ENCODE measurements at regions not wholly inside any gene's neighbourhood (a gene's known extent, or its start where the extent isn't known, plus 50 kb on each side); places are given as distances from the start of the nearest gene placed in this dataset.
"Not testable (repeated sequence)": the region's sequence is repeated elsewhere in the genome, so short reads cannot be mapped to it uniquely, and the experiment has no call there.

DNA sequence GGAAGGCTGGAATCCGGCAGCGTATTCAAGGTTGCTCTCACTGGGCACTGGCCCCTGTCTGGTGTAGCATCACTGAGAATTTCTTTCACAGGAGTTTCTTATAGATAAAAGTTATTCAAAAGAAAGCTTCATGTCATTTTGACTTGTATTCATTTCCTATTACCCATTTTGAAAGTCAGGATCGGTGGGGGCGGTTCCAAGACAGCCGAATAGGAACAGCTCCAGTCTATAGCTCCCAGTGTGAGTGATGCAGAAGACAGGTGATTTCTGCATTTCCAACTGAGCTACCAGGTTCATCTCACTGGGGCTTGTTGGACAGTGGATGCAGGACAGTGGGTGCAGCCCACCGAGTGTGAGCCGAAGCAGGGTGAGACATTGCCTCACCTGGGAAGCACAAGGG lies 51.5 kb upstream of the CDC42EP3 start:
- not testable (repeated sequence) for DNase-seq

DNA sequence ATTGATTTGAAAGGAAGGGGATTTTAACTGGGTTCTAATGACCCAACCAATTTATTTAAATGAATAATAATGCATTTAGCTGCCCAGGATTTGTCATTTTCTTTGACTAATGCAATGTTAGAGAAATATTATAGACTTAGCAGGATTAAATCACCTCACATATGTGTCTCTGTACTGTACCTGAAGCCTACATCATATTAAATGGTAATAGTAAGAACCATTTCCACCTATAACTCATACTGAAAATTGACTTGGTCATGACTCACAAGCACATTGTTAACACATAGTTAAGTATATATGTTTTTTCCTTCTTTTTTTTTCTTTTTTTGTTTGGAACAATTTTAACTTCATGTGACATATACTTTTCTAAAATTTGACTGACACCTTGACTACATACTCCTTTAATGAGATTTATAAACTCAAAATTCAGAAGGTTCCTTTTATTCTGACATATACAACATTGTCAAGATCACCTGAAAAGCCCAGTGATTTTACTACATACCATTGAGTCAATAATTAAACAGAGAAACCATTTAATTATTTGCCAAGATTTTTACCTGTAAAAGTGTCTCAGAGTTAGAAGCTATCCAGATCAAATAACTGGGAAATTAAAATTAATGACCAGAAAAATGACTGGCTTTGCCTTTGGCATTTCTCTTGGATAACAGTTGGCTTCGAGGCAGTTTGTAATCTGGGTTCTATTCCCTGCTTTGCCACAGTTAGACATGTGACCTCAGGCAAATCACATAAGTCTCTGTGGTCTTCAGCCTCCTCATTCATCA lies 58.8 kb upstream of the CDC42EP3 start:
- DNase-seq, result no peak

DNA sequence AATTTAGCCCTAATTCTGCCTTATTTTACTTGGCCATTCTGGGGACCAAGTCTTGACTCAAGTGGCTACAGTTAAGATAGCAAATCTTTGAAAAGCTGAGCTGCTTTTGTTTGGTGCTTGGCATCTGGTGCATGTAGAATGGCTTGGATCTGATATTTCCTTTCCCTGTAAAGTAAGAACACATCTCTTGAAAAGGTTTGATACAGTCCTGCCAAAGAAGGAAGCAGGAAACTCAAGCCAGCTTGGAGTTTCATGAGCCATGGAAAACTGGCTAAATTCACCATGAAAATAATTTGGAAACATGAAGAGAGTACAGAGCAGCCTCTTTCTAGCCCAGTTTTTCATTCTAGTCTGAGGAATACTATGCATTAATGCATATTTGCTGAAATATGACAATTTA lies 61.0 kb upstream of the CDC42EP3 start:
- not testable (repeated sequence) for DNase-seq

DNA sequence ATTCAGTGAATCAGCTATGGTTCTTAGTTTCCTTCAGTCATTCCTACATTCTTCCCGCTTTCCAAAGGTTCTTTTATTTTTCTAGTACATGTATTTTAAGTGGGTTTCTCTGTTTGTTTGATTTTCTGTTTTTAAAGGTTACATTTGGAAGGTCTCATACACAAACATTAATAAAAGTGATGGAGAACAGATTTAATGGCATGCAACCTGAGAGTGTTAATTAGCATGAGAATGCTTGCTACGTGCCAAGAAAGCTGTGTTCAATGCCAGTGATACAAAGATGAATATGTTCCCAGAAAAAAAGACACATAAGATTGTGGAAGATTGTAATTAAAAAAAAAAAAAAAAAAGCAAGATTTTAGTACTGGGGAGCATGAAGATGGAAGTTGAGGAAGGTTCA lies 61.8 kb upstream of the CDC42EP3 start:
- no peak for DNase-seq

DNA sequence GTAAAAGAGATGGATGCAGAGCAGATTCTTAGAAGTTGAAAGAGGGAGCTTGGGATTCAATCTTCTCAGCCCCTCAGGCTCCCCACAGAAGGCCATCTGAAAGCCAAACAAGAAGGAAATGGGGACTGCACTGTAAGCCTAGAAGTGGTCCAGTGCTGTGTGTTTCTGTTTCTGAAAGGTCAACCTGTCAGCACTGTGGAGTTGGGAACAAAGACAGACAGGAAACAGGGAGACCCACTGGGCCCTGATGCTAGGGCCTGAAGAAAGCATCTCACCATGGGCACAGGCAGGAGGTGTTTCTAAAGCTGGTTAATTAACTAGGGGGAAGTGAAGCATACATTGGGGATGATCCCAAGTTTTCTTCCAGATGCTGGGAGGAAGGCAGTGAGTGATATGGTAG lies 62.5 kb upstream of the CDC42EP3 start:
- DNase-seq, result not testable (repeated sequence)

DNA sequence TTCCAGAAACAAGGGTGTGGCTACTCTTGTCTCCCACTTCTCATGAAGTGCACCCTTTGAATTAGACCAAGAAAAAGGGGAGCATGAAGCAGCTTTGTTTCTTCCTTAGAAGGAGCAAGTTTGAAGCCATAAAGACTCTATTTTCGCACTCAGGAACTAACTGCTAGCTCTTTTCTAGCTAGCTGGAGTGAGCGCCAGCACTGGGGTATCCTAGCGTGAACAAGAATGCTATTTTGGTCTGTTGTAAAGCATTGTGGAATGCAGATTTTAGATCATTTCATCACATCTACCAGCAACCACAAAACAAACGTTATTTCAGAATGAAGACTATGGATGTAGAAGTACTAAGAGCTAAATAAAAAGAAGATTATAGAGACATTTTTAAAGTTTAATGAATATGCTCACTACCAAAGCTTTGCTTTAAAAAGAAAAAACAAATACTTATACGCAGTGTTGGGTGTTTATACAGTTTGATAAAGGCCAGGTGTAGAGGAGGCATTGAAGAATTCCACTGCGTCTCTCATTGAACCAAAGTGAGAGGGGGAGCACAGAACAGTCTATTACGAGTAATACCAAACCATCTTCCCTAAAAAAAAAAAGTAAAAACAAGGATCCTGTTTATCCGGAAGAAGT lies 63.6 kb upstream of the CDC42EP3 start:
- not testable (repeated sequence) for DNase-seq

DNA sequence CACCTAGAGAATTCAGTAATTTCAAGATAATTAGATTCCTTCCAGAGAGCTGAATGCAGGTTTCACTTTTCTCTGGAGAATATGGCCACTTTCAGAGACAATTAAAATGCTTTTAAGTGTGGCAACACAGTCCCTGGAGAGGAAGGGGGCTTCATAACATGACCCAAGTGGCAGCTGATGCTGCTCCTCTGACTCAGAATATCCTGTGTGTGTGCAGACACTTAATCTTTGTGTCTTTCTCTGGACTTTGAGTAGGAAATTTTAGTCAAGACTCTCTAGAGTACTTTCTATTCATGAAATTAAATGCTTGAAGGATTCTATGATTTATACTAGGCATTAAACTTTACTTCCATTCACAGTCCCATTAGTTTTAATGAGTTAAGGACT lies 64.1 kb upstream of the CDC42EP3 start:
- not testable (repeated sequence) for DNase-seq

DNA sequence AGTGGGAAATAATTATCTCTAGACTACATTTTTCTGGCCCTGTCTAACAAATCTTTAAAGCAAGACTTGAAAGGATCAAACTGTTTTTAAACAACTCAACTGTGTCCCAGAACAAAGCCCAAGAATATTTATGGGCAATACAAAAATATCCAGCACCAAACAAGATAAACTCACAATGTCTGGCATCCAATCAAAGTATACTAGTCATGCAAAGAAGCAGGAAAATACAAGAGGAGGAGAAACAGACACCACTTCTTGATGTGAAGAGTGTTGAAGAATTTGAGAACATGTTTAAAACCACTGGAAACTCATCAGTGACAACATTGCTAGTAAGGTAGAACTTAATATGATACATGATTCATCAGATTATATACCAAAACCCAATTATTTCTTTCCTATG lies 66.1 kb upstream of the CDC42EP3 start:
- DNase-seq, result no peak

DNA sequence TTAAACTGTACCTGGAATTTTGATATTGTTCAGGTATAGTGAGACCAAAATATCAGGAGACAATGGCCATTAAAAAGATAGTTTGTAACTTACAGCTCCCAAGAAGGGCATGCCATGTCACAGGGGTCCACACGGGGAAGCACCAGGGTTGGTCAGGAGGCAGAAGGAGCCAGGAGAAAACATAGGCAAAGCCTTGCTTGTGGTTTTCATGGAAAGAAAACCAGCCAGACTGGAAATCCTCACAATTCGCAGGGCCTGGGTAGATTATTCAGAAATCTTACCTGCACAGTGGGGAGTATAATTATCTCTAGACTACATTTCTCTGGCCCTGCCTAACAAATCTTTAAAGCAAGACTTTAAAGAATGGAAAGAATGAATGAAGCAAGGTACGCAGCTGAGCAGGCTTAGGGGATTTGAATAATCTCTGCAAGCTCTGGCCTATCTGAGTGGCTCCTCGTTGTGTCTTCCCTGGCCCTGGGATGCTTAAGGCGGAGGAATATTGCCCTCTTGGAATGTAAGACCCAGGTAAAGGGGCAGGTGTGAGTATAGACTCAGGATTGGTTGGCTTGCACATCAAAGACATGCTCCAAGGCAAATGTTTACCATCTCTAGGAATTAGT lies 66.9 kb upstream of the CDC42EP3 start:
- DNase-seq, result no peak

DNA sequence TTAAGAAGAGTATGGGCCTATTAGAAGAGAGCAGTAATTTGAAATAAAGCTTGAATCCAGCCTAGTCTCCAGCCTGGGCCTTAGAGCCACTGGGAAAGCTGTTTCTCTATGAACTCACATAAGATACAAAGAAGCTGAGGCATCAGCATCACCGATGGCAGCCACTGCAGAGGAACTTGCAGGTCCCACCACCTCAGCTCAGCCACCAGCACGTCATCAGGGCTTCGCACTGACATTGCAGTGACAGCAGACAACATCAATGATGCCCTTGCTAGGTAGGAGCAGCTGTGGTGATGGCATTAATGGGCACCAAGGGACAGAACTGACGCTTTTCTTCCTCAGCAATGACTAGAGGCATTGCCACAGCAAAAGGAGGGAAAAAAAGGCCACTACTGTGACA lies 67.7 kb upstream of the CDC42EP3 start:
- DNase-seq, result no peak

DNA sequence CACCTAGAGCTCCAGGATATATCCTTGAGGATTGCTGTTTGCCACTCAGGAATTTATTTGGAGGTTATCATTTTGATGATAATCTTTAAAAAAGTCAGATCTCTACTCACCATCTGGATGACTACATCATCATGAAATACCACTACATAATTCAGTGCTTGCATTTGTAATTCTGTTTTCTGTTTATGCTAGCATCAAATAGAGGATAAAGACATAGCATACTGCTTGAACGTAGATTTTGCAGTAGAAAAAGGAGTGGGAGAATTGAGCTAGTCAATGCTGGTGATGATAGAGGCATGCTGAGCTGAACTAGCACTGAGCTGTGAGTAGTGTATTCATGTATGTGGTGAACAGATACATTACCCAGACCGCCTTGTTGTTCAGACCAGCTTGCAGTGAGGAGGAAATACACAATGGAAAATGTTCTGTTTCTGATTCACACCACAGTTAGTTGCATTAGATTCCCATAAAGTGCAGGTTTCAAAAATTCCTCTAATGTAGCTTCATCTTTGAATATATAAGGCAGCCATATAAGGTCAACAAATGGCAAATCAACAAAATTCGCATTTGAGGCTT lies 68.8 kb upstream of the CDC42EP3 start:
- no peak for DNase-seq

DNA sequence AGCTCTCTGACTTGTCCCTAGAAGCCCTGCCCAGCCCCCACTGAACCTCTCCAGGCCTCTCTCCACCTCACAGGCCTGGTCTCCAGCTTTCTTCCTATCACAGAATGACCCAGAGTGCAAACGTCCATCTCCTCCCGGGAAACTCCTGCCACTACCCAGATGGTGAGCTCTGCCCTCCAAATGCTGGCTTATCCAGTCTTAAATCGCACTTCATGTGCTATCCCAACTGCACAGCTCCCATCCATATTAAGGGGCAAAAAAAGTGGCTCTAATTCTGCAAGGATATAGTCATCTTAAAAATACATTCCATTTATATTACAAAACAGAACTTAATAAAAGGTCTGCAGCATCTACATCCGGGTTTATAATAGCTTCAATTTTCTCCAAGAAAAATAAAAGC lies 70.8 kb upstream of the CDC42EP3 start:
- DNase-seq, result no peak

DNA sequence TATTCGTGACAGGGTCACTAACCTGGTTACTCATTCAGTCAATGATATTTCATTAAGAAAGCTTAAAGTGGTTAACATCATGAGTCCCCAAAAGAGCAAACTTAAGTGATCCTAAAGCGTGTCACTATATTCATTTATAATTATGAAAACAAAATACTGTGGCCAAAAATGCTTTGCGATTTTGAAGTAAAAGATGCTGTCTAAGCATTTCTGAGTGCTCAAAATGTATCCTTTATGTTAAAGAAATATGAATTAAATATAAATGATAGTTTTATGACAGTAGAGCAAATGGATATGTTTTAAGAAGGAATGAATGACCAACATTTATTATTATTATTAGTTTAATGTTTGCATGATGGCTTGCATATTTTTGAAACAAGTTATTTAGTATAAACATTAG lies 72.6 kb upstream of the CDC42EP3 start:
- DNase-seq, result no peak

DNA sequence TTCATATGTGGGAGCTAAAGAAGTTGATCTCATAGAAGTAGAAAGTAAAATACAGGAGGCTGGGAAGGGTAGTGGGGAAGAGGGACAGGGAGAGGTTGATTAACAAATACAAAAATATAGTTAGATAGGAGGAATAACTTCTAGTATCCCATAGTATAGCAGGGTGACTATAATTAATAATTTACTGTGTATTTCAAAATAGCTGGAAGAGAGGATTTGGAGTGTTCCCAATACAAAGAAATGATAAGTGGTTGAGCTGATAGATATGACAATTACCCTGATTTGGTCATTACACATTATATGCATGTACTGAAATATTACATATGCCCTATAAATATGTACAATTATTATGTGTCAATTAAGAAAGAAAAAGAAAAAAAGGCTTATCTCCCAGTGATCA lies 73.5 kb upstream of the CDC42EP3 start:
- not testable (repeated sequence) for DNase-seq

DNA sequence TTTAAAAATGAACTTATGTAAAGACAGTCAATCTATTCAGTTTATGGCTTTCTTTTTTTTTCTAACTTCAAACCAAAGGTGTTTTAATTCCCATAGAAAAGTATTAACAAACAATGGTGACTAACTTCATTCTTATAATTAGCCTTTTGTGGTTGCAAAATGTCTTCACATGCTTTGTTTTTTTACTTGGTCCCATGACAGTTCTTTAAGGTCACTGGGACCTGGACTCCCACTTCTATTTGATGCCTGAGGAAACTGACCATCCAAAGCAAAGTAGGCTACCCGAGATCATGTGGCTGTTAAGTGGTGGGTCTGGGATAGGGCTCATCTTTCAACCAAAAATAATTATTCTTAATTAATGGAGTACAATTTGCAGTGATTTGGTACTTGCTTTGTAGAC lies 74.6 kb upstream of the CDC42EP3 start:
- not testable (repeated sequence) for DNase-seq

DNA sequence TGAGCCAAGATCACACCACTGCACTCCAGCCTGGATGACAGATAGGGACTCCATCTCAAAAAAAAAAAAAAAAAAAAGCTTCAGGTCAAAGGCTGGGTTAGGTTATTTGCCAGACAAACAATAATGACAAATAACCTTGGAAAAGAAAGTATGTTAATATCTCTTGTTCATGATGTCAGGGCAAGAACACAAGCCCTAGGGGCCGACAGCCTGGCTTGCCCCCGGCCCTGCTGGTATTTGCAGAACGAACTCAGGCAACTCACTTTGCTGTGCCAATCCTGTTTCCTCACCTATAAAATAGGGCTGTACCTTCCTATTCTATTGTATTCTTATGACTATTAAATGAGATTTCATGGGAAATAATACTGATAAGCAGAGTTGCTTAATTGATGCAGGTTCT lies 75.4 kb upstream of the CDC42EP3 start:
- no peak for DNase-seq

DNA sequence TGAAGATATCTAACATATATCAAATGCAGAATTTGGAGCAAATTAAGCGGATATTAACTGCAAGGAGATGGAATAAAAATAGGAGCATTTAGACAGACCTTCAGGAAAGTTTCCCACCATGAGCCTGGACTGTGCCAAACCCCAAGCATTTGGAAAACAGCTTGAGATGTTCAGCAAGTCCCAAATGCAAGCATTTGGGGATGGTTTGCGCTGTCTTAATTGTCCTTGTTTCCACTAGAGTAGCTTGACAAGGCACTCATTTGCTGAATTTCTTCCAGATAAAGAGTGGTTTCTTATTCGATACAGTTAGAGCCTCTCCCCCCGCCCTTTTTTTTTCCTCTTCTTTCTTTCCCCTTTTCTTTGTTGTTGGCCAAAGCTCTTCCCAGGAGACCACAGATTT lies 77.1 kb upstream of the CDC42EP3 start:
- DNase-seq, result no peak

DNA sequence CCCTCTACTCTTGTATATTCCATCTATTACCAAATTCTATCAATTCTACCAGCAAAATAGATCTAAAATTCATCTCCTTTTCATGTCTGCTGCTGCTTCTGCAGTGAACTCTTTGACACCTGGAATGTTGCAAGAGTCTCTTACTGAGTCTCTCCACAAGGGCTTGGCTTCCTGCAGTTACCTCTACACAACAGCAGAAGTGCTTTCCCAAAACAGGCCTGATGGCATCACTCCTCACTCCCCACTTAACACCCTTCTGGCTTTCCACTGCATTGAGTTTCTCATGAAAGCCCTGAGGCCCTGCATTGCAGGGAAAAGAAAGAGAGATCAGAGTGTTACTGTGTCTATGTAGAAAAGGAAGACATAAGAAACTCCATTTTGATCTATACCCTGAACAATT lies 78.8 kb upstream of the CDC42EP3 start:
- not testable (repeated sequence) for DNase-seq

DNA sequence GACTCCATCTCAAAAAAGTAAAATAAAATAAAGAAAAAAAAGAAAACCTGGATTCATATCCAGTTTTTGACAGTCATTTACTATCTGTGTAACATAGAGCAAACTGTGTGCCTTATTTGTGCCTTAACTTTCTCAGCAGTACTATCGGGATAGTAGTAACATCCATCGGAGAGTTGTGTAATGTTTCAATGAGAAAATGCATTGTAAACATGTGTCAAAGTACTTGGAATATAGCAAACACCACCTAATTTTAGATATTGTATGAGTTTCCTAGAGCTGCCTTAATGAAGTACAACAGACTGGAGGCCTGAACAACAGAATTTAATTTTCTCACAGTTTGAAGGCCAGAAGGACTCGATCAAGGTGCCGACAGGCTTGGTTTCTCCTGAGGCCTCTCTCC lies 81.3 kb upstream of the CDC42EP3 start:
- DNase-seq, result no peak

DNA sequence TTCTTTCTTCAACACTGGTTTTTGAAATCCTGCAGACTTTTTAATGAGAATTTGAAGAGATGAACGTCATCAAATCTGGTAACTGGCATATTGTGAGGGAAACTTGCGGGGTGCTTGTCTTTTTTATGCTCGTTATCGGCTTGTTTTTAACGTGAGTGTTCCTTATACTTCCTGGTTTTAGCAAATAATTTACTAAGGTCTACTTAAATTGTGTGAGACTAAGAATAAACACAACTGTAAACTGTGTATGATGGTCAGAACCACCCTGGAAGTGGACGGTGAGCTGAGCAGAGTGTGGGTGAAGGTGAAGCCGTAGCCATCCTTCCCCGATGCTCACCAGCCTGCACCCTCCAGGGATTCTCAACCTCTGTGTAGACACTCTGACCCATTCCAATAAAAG lies 82.3 kb upstream of the CDC42EP3 start:
- no peak for DNase-seq

DNA sequence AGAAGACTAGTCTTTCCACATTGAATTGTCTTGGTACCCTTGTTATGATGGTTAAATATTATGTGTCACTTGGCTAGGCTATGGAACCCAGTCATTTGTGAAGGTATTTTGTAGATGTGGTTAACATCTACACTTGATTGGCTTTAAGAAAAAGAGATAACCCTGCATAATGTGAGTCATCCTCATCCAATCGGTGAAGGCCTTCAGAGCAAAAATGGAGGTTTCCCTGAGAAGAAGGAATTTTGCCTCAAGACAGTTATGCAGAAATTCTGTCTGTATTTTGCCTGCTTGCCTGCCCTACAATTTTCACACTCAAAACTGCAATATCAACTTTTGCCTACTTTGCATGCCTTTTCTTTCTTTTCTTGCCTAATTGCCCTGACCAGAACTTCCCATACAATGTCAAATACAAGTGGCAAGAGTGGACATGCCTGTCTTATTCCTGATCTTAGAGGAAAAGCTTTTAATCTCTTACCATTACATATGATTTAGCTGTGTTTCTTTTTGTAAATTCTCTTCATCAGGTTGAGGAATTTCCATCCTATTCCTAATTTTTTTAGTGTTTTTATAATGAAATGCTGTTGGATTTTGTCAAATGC lies 84.6 kb upstream of the CDC42EP3 start:
- not testable (repeated sequence) for DNase-seq

DNA sequence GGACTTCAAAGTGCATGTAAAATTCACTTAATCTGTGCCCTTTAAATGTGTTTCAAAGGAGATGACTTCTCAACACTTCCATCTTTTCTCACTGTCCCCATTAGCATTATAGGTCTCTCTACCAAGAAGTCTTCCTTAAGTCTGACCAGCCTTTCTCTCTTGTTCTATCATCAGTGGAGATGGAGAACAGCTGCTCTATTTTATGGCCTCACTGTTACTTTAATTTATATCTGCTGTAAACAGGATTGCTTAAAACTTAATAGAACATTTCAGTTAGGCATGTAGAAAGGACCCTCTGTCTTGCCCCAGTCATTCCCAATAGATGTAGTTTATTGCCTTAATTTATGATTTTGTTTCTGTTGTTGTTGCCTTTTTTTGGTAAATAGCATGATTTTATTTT lies 86.0 kb upstream of the CDC42EP3 start:
- not testable (repeated sequence) for DNase-seq

DNA sequence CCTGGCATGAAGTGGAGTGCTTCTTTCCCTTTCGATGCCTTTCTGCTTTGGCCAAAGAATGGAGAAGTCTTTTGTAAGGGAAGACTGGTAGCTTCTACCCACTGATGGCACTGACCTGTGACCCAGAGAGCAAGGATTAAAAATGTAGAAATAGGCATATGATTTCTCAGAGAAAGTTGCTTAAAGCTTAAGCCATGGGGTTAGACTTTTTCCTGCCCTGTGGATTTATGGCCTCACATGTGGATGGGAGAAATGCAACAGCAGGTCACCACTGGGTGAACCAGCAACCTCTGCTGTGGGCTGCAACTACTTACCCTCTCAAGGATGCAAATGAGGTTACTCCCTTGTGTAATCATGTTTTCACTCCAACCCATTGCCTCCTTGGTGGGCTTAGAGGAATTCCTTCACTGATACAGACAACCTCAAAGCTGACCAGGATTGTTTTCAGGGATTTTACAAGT lies 86.7 kb upstream of the CDC42EP3 start:
- not testable (repeated sequence) for DNase-seq
